Right atrium auricular region (tissue), 2 donors: ENCODE measurements at regions not wholly inside any gene's neighbourhood (a gene's known extent, or its start where the extent isn't known, plus 50 kb on each side); places are given as distances from the start of the nearest gene placed in this dataset.

ENCODE experiments used
- DNase-seq: peaks from one replicate; pipeline ENCODE4 v3.0.0-alpha.2; 2019; ENCODE audit warnings: low spot score
- H3K27ac ChIP-seq, 2 donors: fragments of 200-600 bp; sonication (generic); 1 replicate in 1 of 2; 2 replicates in 1 of 2; pipeline ENCODE4 v1.5.1; 2016 to 2019
- H3K27me3 ChIP-seq, 2 donors: fragments of 200-600 bp; sonication (generic); one replicate each; pipeline versions ENCODE4 v1.5.1 to v1.6.0; 2017 to 2019
- H3K36me3 ChIP-seq: fragments of 200-600 bp; sonication (generic); one replicate; pipeline ENCODE4 v1.5.1; 2016
- H3K4me1 ChIP-seq, 2 donors: fragments of 200-600 bp; sonication (generic); one replicate each; pipeline versions ENCODE4 v1.5.1 to v1.6.0; 2017 to 2019
- H3K4me3 ChIP-seq, 2 donors: fragments of 200-600 bp; sonication (generic); 1 replicate in 1 of 2; 2 replicates in 1 of 2; pipeline ENCODE4 v1.5.1; 2017 to 2019; ENCODE audit warnings: mild to moderate bottlenecking in 1 of 2, moderate library complexity in 1 of 2
- H3K9me3 ChIP-seq, 2 donors: fragments of 200-600 bp; sonication (generic); one replicate each; pipeline ENCODE4 v1.5.1; 2019
- CTCF ChIP-seq, 2 donors: fragments of 200-600 bp; sonication (generic); IDR thresholded peaks; one replicate each; pipeline ENCODE4 v1.5.1; 2019; ENCODE audit warnings: antibody characterized with exemption in 2 of 2

- no peaks in the 10 kb centered on the region for H3K9me3 ChIP-seq
- no peaks in the 10 kb centered on the region for H3K36me3 ChIP-seq
- no peak for DNase-seq
- H3K4me1 ChIP-seq = peaks cover 0 to 17% of the 10 kb centered on the region in 2 donors
- no peaks in the 10 kb centered on the region for H3K27me3 ChIP-seq
- H3K27ac ChIP-seq = peak overlapping the region; percentile 1 to 3
- no peak overlapping the region for H3K4me3 ChIP-seq
- no peak for TF ChIP-seq CTCF (IDR thresholded peaks at IDR 0.05)
These were observed 103.8 kb upstream of the CDC42EP3 start for GRCh38 chr2:37774976-37775907.

GRCh38 chr2:37775908-37776250 lies 104.4 kb upstream of the CDC42EP3 start:
- no peak overlapping the region for H3K4me3 ChIP-seq
- peak overlapping the region; percentile 1 to 3 for H3K27ac ChIP-seq
- H3K9me3 ChIP-seq = no peaks in the 10 kb centered on the region
- no peak for DNase-seq
- no peaks in the 10 kb centered on the region for H3K27me3 ChIP-seq
- TF ChIP-seq CTCF (IDR thresholded peaks at IDR 0.05) = no peak
- H3K36me3 ChIP-seq = no peaks in the 10 kb centered on the region
- H3K4me1 ChIP-seq = peaks cover 0 to 18% of the 10 kb centered on the region in 2 donors

GRCh38 chr2:37776487-37776886 lies 105.0 kb upstream of the CDC42EP3 start:
- H3K9me3 ChIP-seq = no peaks in the 10 kb centered on the region
- H3K4me3 ChIP-seq = no peak overlapping the region
- H3K27ac ChIP-seq = peak overlapping the region in 1 of 2 donors; percentile 1
- no peaks in the 10 kb centered on the region for H3K27me3 ChIP-seq
- H3K4me1 ChIP-seq = peaks cover 0 to 23% of the 10 kb centered on the region in 2 donors
- DNase-seq = no peak
- no peak for TF ChIP-seq CTCF (IDR thresholded peaks at IDR 0.05)
- H3K36me3 ChIP-seq = no peaks in the 10 kb centered on the region

- no peak overlapping the region for H3K4me3 ChIP-seq
- H3K4me1 ChIP-seq = peaks cover 0 to 23% of the 10 kb centered on the region in 2 donors
- TF ChIP-seq CTCF (IDR thresholded peaks at IDR 0.05) = no peak
- H3K27ac ChIP-seq = no peak overlapping the region
- DNase-seq = no peak
- no peaks in the 10 kb centered on the region for H3K36me3 ChIP-seq
- no peaks in the 10 kb centered on the region for H3K27me3 ChIP-seq
- H3K9me3 ChIP-seq = no peaks in the 10 kb centered on the region
These were observed 107.7 kb upstream of the CDC42EP3 start for GRCh38 chr2:37779139-37779538.

- Histone ChIP-seq H3K36me3 (no peaks in the 10 kb centered on the region), H3K27me3 (no peaks in the 10 kb centered on the region), H3K4me1 (peaks cover 0 to 23% of the 10 kb centered on the region in 2 donors), H3K27ac (no peak overlapping the region), H3K4me3 (no peak overlapping the region), H3K9me3 (no peaks in the 10 kb centered on the region)
- TF ChIP-seq CTCF (IDR thresholded peaks at IDR 0.05) = no peak
- no peak for DNase-seq
These were observed 108.4 kb upstream of the CDC42EP3 start for GRCh38 chr2:37779611-37780386.
